Tongue (tissue), 1 donor: ENCODE measurements at regions not wholly inside any gene's neighbourhood (a gene's known extent, or its start where the extent isn't known, plus 50 kb on each side); places are given as distances from the start of the nearest gene placed in this dataset.

ENCODE experiments used
- DNase-seq: peaks from one replicate; pipeline ENCODE4 v3.0.0-alpha.2; 2015

DNA sequence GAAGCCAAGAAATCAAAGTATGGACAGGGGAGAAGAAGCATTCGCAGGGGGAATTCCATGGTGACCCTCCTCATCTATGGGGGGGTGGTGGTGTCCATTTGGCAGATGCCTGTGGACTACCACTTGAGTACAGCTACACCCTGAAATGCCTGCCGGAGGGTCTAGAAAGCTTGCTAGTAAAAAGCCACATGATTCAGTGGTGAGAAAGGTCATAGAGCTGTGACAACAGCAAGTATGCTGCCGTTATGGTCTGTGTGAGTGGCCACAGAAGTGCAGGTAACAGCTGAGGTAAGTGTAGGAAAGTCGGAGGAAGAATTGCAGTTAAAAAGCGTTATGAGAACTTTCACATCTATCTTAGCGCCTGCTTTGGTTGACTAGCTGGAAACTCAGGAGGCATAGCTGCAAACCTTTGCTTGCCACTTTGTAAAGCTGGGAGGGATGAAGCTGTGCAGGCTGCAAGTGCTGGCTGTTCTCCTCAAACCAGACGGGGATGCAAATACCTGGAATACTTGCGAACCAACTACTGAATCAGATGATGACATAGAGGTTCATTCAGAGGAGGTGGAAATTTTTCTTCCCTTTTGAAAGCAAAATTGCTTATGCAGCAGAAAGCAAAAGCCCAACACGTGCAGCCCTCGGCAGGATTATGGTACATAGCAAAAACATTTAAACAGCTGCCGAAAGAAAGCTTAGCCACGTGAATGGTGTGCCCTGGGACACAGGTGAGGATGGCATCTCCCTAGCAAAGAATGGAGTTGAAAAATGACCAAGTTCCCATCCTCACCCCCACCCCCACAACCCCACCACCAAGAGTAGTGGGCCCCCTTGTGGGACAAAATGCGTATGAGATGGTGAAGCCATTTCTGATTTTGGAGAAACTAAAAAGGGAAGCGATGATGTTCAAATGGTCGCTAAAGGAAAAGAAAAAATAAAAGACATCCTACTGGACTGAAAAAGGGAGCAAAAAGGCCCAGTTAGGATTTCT lies 287.0 kb downstream of the RERGL start:
- no peak for DNase-seq

DNA sequence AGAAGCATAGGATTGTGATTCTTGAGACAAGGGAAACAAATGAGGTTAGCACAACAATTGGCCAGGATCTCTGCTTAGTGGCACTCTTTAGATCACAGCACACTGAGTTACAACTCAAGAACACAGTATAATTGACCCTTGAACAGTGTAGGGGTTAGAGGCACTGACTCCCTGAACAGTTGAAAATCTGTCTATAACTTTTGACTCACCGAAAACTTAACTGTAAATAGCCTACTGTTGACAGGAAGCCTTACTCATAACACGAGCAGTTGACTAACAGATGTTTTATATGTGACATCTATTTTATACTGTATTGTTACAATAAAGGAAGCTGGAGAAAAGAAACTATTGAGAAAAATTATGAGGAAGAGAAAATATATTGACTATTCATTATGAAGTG lies 296.1 kb downstream of the RERGL start:
- DNase-seq = no peak

DNA sequence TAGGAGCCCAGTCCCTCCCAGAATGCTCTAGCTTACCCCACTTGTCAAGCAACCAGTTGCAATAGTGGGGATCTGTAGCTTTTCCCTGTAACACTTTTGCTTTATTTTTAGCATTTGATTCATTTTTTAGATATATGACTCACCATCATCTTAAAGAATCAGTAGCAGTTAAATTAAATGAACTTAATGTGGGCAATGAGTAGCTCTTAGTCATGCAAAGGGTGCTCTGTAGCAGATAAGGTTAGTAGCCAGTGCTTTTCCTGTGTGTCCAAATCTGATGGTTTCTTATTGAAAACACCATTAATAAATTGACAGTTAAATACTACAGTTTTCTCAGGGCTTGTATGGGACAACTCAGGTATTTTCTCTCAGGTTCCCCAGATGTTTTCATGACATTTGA lies 311.8 kb downstream of the RERGL start:
- DNase-seq = no peak

DNA sequence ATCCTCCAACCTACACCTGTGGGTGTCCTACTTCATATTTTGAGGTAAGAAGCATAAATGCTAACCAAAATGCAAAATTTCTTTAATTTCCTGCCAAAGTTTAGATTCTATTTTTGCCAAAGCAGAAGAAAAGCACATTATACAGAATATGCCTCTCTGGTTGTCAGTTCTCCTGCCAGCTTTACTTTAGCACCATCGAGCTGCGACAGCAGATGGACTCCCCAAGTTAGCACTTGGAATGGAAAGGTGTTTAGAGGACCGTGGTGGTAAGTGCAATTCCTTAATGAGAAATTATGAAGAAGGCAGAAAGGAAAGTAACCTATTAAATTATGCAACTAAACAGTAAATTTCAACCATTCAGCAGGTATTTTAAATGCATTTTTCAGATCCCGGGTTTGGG lies 326.6 kb downstream of the RERGL start:
- DNase-seq = no peak

DNA sequence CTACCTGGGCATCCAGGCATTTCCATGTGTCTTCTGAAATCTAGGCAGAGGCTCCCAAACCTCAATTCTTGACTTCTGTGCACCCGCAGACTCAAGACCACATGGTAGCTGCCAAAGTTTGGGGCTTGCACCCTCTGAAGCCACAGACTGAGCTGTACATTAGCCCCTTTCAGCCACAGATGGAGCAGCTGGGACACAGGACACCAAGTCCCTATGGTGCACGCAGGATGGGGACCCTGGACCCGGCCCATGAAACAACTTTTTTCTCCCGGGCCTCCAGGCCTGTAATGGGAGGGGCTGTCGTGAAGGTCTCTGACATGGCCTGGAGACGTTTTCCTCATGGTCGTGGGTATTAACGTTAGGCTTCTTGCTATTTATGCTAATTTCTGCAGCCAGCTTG lies 330.0 kb downstream of the RERGL start:
- no peak for DNase-seq
